ENCODE measurements at regions not wholly inside any gene's neighbourhood (a gene's known extent, or its start where the extent isn't known, plus 50 kb on each side); places are given as distances from the start of the nearest gene placed in this dataset.

GRCh38 chr14:61965030-61965745 lies 203.0 kb downstream of the SNAPC1 start:
- Mint-ChIP-seq H3K27ac (no peak overlapping the region), H3K4me3 (no peak overlapping the region), H3K36me3 (ENCODE audit: low read depth) (no peaks in the 10 kb centered on the region), H3K4me1 (no peaks in the 10 kb centered on the region), H3K27me3 (ENCODE audit: low read depth) (no peaks in the 10 kb centered on the region), H3K9me3 (peaks cover 10% of the 10 kb centered on the region)
- TF ChIP-seq, protein P1, sequence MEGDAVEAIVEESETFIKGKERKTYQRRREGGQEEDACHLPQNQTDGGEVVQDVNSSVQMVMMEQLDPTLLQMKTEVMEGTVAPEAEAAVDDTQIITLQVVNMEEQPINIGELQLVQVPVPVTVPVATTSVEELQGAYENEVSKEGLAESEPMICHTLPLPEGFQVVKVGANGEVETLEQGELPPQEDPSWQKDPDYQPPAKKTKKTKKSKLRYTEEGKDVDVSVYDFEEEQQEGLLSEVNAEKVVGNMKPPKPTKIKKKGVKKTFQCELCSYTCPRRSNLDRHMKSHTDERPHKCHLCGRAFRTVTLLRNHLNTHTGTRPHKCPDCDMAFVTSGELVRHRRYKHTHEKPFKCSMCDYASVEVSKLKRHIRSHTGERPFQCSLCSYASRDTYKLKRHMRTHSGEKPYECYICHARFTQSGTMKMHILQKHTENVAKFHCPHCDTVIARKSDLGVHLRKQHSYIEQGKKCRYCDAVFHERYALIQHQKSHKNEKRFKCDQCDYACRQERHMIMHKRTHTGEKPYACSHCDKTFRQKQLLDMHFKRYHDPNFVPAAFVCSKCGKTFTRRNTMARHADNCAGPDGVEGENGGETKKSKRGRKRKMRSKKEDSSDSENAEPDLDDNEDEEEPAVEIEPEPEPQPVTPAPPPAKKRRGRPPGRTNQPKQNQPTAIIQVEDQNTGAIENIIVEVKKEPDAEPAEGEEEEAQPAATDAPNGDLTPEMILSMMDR (IDR thresholded peaks at IDR 0.05; ENCODE audit: unreplicated experiment in 3 of 3), result no peak

DNA sequence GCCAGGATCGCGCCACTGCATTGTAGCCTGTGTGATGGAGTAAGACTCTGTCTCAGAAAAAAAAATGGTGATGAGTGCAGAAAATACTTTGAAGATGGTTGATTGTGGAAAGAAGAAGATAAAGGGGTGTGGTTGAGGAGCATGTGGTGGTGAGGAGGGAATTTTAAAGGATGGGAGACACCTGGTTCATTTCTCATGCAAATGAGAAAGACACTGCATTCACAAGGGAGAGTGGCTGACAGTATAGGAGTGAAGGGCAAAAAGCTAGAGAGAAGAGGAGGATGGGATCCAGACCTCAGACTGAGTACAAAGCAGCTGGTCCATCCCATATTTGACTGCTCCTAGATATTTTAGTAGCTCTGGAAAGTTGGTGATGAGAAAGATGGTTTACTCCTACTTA lies 206.0 kb downstream of the SNAPC1 start:
- Mint-ChIP-seq H3K36me3 (ENCODE audit: low read depth) (no peaks in the 10 kb centered on the region), H3K4me3 (no peak overlapping the region), H3K9me3 (no peaks in the 10 kb centered on the region), H3K27me3 (ENCODE audit: low read depth) (no peaks in the 10 kb centered on the region), H3K27ac (no peak overlapping the region), H3K4me1 (no peaks in the 10 kb centered on the region)
- TF ChIP-seq, protein P1 (IDR thresholded peaks at IDR 0.05; ENCODE audit: unreplicated experiment in 3 of 3), result no peak

- H3K27ac Mint-ChIP-seq, result no peak overlapping the region
Observed at GRCh38 chr14:61972711-61973110, 210.5 kb downstream of the SNAPC1 start.

GRCh38 chr14:61973981-61974380 lies 211.8 kb downstream of the SNAPC1 start:
- no peaks in the 10 kb centered on the region for H3K27me3 Mint-ChIP-seq (ENCODE audit: low read depth)
- H3K36me3 Mint-ChIP-seq (ENCODE audit: low read depth), result no peaks in the 10 kb centered on the region
- peaks cover 17% of the 10 kb centered on the region for H3K9me3 Mint-ChIP-seq
- TF ChIP-seq, protein P1 (IDR thresholded peaks at IDR 0.05; ENCODE audit: unreplicated experiment in 3 of 3), result no peak
- no peak overlapping the region for H3K4me3 Mint-ChIP-seq
- no peak overlapping the region for H3K27ac Mint-ChIP-seq
- H3K4me1 Mint-ChIP-seq, result no peaks in the 10 kb centered on the region

More at GRCh38 chr14:61972711-61973110, 210.5 kb downstream of the SNAPC1 start:
- H3K9me3 Mint-ChIP-seq, result peaks cover 13% of the 10 kb centered on the region
- TF ChIP-seq, protein P1 (IDR thresholded peaks at IDR 0.05; ENCODE audit: unreplicated experiment in 3 of 3), result no peak
- no peak overlapping the region for H3K4me3 Mint-ChIP-seq
- H3K36me3 Mint-ChIP-seq (ENCODE audit: low read depth), result no peaks in the 10 kb centered on the region
- H3K4me1 Mint-ChIP-seq, result no peaks in the 10 kb centered on the region
- no peaks in the 10 kb centered on the region for H3K27me3 Mint-ChIP-seq (ENCODE audit: low read depth)

DNA sequence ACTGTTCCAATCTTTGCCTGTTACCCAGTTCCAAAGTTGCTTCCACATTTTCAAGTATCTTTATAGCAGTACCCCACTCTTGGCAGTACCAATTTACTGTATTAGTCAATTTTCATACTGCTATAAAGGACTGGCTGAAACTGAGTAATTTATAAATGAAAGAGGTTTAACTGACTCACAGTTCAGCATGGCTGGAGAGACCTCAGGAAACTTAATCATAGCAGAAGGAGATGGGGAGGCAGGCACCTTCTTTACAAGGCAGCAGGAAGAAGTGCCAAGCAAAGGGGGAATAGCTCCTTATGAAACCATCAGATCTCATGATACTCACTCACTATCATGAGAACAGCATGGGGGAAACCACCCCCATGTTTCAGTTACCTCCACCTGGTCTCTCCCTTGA lies 215.0 kb downstream of the SNAPC1 start:
- Mint-ChIP-seq H3K27ac (no peak overlapping the region), H3K36me3 (ENCODE audit: low read depth) (no peaks in the 10 kb centered on the region), H3K9me3 (peaks cover 17% of the 10 kb centered on the region), H3K4me3 (no peak overlapping the region), H3K4me1 (no peaks in the 10 kb centered on the region), H3K27me3 (ENCODE audit: low read depth) (no peaks in the 10 kb centered on the region)
- TF ChIP-seq, protein P1 (IDR thresholded peaks at IDR 0.05; ENCODE audit: unreplicated experiment in 3 of 3), result no peak

DNA sequence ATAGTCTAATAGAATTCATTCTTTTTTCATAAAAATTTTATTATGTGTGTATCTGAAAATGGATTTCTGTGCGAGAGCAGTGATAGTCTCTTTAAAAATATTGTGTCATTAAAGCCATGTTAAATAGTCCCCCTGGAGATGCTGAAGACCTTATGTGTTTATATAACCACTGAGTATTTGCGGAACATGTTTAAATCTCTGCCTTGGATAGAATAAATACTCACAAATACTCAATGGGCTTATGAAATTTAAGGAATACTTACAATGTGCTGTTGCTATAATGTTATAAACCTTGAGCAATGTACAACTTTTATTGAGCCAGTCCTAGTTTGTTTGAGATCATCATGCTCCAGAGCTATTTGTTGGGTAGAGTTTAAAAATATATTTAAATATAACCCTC lies 226.0 kb downstream of the SNAPC1 start:
- peaks cover 5% of the 10 kb centered on the region for H3K27me3 Mint-ChIP-seq (ENCODE audit: low read depth)
- H3K9me3 Mint-ChIP-seq, result no peaks in the 10 kb centered on the region
- H3K4me1 Mint-ChIP-seq, result no peaks in the 10 kb centered on the region
- no peak overlapping the region for H3K4me3 Mint-ChIP-seq
- TF ChIP-seq, protein P1 (IDR thresholded peaks at IDR 0.05; ENCODE audit: unreplicated experiment in 3 of 3), result no peak
- H3K27ac Mint-ChIP-seq, result no peak overlapping the region
- H3K36me3 Mint-ChIP-seq (ENCODE audit: low read depth), result no peaks in the 10 kb centered on the region

Measured in nephron (organoid).